ENCODE measurements at regions not wholly inside any gene's neighbourhood (a gene's known extent, or its start where the extent isn't known, plus 50 kb on each side); places are given as distances from the start of the nearest gene placed in this dataset.

DNA sequence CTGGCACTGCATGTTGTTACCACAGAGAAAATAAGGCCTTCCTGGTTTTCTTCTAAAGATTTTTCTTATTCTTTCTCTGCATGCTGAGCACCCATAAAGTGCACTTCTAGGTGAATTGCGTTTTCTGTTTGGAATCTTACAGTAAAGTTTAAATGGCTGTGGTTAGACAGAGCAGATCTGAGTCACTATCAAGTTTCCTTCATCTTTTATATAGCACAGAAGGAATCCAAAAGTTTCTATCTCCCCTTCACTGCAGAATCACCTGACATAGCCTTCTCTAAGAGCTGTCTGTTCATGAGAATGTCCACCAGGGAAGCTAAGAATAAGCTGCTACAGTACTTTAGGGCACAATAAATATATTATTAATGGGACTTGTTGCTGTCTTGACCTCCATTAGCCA lies 455.5 kb upstream of the FAM241A start:
- no peak overlapping the region for H3K4me3 ChIP-seq (ENCODE audit: low read length)
- H3K27me3 ChIP-seq (replicated peaks; ENCODE audit: insufficient read depth, low read length): no peaks in the 10 kb centered on the region
- no peaks in the 10 kb centered on the region for H3K9me3 ChIP-seq (replicated peaks; ENCODE audit: insufficient read depth, low read length)
- H3F3A ChIP-seq (ENCODE audit: insufficient read depth, low read length): no peaks in the 10 kb centered on the region
- H3K36me3 ChIP-seq (replicated peaks; ENCODE audit: insufficient read depth, low read length): no peaks in the 10 kb centered on the region
- TF ChIP-seq EZH2phosphoT487 (IDR thresholded peaks at IDR 0.05; ENCODE audit: low read length) (no peak), EZH2 (optimal IDR thresholded peaks at IDR 0.05; ENCODE audit: low read depth, low read length) (no peak)
- TF ChIP-seq, protein P1, sequence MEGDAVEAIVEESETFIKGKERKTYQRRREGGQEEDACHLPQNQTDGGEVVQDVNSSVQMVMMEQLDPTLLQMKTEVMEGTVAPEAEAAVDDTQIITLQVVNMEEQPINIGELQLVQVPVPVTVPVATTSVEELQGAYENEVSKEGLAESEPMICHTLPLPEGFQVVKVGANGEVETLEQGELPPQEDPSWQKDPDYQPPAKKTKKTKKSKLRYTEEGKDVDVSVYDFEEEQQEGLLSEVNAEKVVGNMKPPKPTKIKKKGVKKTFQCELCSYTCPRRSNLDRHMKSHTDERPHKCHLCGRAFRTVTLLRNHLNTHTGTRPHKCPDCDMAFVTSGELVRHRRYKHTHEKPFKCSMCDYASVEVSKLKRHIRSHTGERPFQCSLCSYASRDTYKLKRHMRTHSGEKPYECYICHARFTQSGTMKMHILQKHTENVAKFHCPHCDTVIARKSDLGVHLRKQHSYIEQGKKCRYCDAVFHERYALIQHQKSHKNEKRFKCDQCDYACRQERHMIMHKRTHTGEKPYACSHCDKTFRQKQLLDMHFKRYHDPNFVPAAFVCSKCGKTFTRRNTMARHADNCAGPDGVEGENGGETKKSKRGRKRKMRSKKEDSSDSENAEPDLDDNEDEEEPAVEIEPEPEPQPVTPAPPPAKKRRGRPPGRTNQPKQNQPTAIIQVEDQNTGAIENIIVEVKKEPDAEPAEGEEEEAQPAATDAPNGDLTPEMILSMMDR (IDR thresholded peaks at IDR 0.05; ENCODE audit: low read length): no peak
- H3K4me2 ChIP-seq (ENCODE audit: low read depth, low read length): no peak overlapping the region
- H3K4me1 ChIP-seq (ENCODE audit: low read length): no peaks in the 10 kb centered on the region
- no peaks in the 10 kb centered on the region for H4K20me1 ChIP-seq (ENCODE audit: insufficient read depth, low read length)
- no peak for DNase-seq
- H3K9ac ChIP-seq (ENCODE audit: low read length): no peak overlapping the region
- no peak overlapping the region for H2AFZ ChIP-seq (ENCODE audit: low read length)
- H3K9me2 ChIP-seq (replicated peaks; ENCODE audit: insufficient read depth, low read length): no peaks in the 10 kb centered on the region
- H3K27ac ChIP-seq (ENCODE audit: low read length): no peak overlapping the region
- no peaks in the 10 kb centered on the region for H3K79me2 ChIP-seq (ENCODE audit: low read length)

DNA sequence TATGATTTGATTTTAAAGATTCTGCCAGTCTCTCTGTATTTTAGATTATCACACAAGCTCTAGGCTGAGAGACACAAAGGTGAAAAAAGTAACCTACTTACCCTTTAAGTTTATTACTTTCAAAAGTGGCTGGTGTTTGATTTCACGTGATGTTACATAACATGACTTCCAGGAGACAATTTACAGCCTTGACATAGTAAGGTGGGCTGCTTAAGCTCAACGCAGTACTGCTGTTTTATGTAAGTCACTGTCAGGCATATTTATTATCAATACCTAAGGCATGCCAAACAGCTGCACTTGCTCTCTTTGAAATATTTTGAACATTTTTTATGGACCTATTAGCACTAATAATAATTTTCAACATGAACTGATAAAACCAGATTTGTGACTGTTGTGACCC lies 451.5 kb upstream of the FAM241A start:
- Histone ChIP-seq H3F3A (ENCODE audit: insufficient read depth, low read length) (no peaks in the 10 kb centered on the region), H3K27me3 (replicated peaks; ENCODE audit: insufficient read depth, low read length) (no peaks in the 10 kb centered on the region), H3K79me2 (ENCODE audit: low read length) (no peaks in the 10 kb centered on the region), H3K9me2 (replicated peaks; ENCODE audit: insufficient read depth, low read length) (no peaks in the 10 kb centered on the region), H3K4me2 (ENCODE audit: low read depth, low read length) (no peak overlapping the region), H4K20me1 (ENCODE audit: insufficient read depth, low read length) (no peaks in the 10 kb centered on the region), H3K4me3 (ENCODE audit: low read length) (no peak overlapping the region), H2AFZ (ENCODE audit: low read length) (no peak overlapping the region), H3K9ac (ENCODE audit: low read length) (no peak overlapping the region), H3K9me3 (replicated peaks; ENCODE audit: insufficient read depth, low read length) (no peaks in the 10 kb centered on the region), H3K36me3 (replicated peaks; ENCODE audit: insufficient read depth, low read length) (no peaks in the 10 kb centered on the region), H3K4me1 (ENCODE audit: low read length) (no peaks in the 10 kb centered on the region), H3K27ac (ENCODE audit: low read length) (no peak overlapping the region)
- DNase-seq: no peak
- no peak for TF ChIP-seq EZH2 (optimal IDR thresholded peaks at IDR 0.05; ENCODE audit: low read depth, low read length)
- TF ChIP-seq, protein P1 (IDR thresholded peaks at IDR 0.05; ENCODE audit: low read length): no peak

DNA sequence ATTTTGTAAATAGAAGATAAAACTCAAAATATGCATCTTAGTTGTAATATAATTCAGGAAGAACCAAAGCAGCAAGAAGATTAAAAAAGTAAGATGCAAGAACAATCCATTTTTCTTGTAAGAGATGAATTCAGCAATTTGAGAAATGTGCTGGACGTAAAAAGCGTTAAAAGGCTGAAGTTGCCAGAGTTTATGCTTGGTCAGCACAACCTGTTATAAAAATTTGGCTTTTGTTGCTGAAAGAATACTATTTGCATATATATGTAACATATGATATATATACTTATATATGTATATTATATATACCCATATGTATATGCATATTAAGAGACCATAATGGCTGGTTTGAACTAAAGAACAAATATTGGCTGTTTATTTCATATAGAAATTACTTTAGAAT lies 449.6 kb upstream of the FAM241A start:
- Histone ChIP-seq H3K4me1 (ENCODE audit: low read length) (no peaks in the 10 kb centered on the region), H3K4me2 (ENCODE audit: low read depth, low read length) (no peak overlapping the region), H3K36me3 (replicated peaks; ENCODE audit: insufficient read depth, low read length) (no peaks in the 10 kb centered on the region), H3K79me2 (ENCODE audit: low read length) (no peaks in the 10 kb centered on the region), H3K27ac (ENCODE audit: low read length) (no peak overlapping the region), H3K9me2 (replicated peaks; ENCODE audit: insufficient read depth, low read length) (no peaks in the 10 kb centered on the region), H3F3A (ENCODE audit: insufficient read depth, low read length) (no peaks in the 10 kb centered on the region), H2AFZ (ENCODE audit: low read length) (no peak overlapping the region), H3K4me3 (ENCODE audit: low read length) (no peak overlapping the region), H3K27me3 (replicated peaks; ENCODE audit: insufficient read depth, low read length) (no peaks in the 10 kb centered on the region), H3K9me3 (replicated peaks; ENCODE audit: insufficient read depth, low read length) (no peaks in the 10 kb centered on the region), H4K20me1 (ENCODE audit: insufficient read depth, low read length) (no peaks in the 10 kb centered on the region), H3K9ac (ENCODE audit: low read length) (no peak overlapping the region)
- DNase-seq: no peak
- TF ChIP-seq EZH2phosphoT487 (IDR thresholded peaks at IDR 0.05; ENCODE audit: low read length): no peak
- TF ChIP-seq, protein P1 (IDR thresholded peaks at IDR 0.05; ENCODE audit: low read length): no peak
- no peak for TF ChIP-seq EZH2 (optimal IDR thresholded peaks at IDR 0.05; ENCODE audit: low read depth, low read length)

Measured in MM.1S (cell line).